Pancreas (tissue), 10 donors: ENCODE measurements at regions not wholly inside any gene's neighbourhood (a gene's known extent, or its start where the extent isn't known, plus 50 kb on each side); places are given as distances from the start of the nearest gene placed in this dataset.
A peak's percentile ranks its signal among the peaks of the same experiment; 100 is the strongest.

Experiments
- ATAC-seq, 4 donors: fragments of 200-7000 bp; cut with Tn5 transposase; one replicate each; pipeline versions ENCODE4 v1.8.0 to v1.9.1; 2020; ENCODE audit warnings: mild to moderate bottlenecking in 4 of 4, moderate library complexity in 4 of 4
- DNase-seq, 6 donors: peaks; one replicate each; pipeline ENCODE4 v3.0.0-alpha.2; 2020
- FAIRE-seq: peaks from 2 replicates; lab custom pipeline; 2012; peaks lifted over from hg19 to GRCh38; lab: Jason Lieb, UNC
- H3K27ac ChIP-seq, 4 donors: fragments of 200-600 bp; sonication (generic); 1 replicate in 3 of 4; 2 replicates in 1 of 4; pipeline versions ENCODE4 v1.5.0 to v1.8.0; 2020
- H3K27me3 ChIP-seq, 4 donors: fragments of 200-600 bp; one replicate each; pipeline ENCODE4 v1.8.0; 2021
- H3K36me3 ChIP-seq, 3 donors: fragments of 200-600 bp; sonication (generic) in 1 of 3; one replicate each; pipeline versions ENCODE4 v1.5.0 to v1.8.0; 2020 to 2021
- H3K4me1 ChIP-seq, 3 donors: fragments of 200-600 bp; one replicate each; pipeline ENCODE4 v1.8.0; 2021
- H3K4me3 ChIP-seq, 4 donors: fragments of 200-600 bp; sonication (generic) in 2 of 4; one replicate each; pipeline versions ENCODE4 v1.5.0 to v1.8.0; 2020 to 2021
- H3K9me3 ChIP-seq, 4 donors: fragments of 200-600 bp; one replicate each; pipeline ENCODE4 v1.8.0; 2021
- WGBS, 2 donors: extraction: QIAGEN DNeasy Blood & Tissue Kit; methylation state at CpG; one replicate each; pipeline ENCODE4 v1.1.7; 2013; 5-methylcytosine and 5-hydroxymethylcytosine counted together
- intact Hi-C, 3 donors: fragments of 100-400 bp; cut with DNase I; formaldehyde crosslinking; loops; one replicate each; pipeline versions ENCODE4 v1.11.1 to v1.14.2; 2022
- TF ChIP-seq, protein P1 (sequence below), 4 donors: fragments of 200-600 bp; sonication (generic) in 3 of 4; IDR thresholded peaks; one replicate each; pipeline versions ENCODE4 v1.5.0 to v1.8.0; 2021; ENCODE audit warnings: antibody characterized with exemption in 4 of 4
- donor health status: healthy with polysubstance abuse.
- donor health status: DM: no; HTN: no; CAD: no; lungs with moderate emphysema.
- donor health status: DM: no; HTN: no; CAD: no.
- donor health status: control.
- donor health status: control.
- donor health status: Bipolar disorder and iron deficiency.
- donor health status: DM: yes; HTN: yes; CAD: no.
- donor health status: DM: no; HTN: no; CAD: no.
- donor health status: DM: no; HTN: no; CAD: no.
- donor health status: DM: yes; HTN: yes; CAD: no.

DNA sequence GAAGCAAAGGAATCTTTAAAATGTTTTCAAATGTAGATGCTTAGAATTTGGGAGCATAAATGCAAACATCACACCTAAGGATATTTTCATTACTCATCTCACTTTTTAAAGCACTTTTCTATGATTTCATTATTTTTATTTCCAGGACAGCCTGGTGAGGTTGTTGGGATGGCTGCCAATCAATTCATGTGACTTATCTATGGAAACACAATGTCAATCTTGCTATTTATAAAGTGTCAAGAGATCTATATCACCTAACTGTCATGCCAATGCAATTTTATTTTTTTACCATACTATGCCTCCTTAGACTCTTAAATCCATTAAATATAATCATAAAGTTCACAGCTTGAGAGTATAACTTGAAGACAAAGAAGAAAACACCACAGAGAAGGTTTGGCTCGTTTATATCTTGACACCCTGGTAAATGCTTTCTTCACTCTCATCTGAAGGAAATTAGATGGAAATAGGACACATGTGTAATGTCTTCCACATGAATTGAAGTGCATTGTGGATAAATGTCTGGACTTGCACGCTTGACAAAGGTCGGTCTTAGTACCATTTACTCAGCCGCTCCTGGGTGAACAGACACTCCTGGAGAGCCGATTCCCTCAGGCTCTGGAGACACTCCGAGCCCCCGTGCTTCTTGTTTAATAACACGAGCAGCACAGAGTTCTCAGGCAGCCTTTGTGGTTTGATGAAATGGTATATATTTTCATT is 425.7 kb upstream of the FAT1 start:
- Histone ChIP-seq H3K4me3 (no peak overlapping the region), H3K36me3 (no peaks in the 10 kb centered on the region), H3K27me3 (no peaks in the 10 kb centered on the region), H3K4me1 (no peaks in the 10 kb centered on the region), H3K9me3 (no peaks in the 10 kb centered on the region), H3K27ac (no peak overlapping the region)
- DNase-seq (no peak), FAIRE-seq (no peak), ATAC-seq (no peak)
- TF ChIP-seq, protein P1, sequence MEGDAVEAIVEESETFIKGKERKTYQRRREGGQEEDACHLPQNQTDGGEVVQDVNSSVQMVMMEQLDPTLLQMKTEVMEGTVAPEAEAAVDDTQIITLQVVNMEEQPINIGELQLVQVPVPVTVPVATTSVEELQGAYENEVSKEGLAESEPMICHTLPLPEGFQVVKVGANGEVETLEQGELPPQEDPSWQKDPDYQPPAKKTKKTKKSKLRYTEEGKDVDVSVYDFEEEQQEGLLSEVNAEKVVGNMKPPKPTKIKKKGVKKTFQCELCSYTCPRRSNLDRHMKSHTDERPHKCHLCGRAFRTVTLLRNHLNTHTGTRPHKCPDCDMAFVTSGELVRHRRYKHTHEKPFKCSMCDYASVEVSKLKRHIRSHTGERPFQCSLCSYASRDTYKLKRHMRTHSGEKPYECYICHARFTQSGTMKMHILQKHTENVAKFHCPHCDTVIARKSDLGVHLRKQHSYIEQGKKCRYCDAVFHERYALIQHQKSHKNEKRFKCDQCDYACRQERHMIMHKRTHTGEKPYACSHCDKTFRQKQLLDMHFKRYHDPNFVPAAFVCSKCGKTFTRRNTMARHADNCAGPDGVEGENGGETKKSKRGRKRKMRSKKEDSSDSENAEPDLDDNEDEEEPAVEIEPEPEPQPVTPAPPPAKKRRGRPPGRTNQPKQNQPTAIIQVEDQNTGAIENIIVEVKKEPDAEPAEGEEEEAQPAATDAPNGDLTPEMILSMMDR (IDR thresholded peaks at IDR 0.05), result no peak
- intact Hi-C loops, result no loop called here
- 77% methylated on average over 8 of the region's 8 CpGs for WGBS, 2 donors

GRCh38 chr4:187157380-187157958 is 433.8 kb upstream of the FAT1 start:
- Histone ChIP-seq H3K27ac (no peak overlapping the region), H3K9me3 (peaks cover 0 to 2% (median 0%) of the 10 kb centered on the region in 4 donors), H3K27me3 (no peaks in the 10 kb centered on the region), H3K36me3 (no peaks in the 10 kb centered on the region), H3K4me1 (no peaks in the 10 kb centered on the region), H3K4me3 (no peak overlapping the region)
- DNase-seq (no peak), FAIRE-seq (no peak), ATAC-seq (no peak)
- intact Hi-C loops, result no loop called here
- WGBS, 2 donors, result 92 to 93% methylated on average over 21 of the region's 21 CpGs
- TF ChIP-seq, protein P1 (IDR thresholded peaks at IDR 0.05), result no peak

DNA sequence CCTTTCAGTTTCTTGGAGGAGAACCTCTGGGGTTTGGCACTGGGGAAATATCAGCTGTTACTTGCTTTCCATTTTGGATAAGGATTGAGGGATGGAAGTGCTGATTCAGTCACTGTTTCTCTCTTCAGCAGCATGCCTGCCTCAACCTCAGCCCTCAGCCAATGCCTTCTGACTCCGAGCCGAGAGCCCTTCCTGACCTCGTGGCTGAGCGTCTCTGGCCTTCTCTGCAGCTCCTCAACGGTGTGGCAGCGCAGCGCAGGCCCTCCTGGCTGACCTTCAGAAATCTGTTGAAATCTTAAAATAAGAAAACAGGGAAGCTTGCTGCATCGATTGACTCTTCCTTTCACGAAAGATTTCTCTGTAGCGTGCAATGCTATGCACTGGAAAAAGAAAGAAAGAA is 434.3 kb upstream of the FAT1 start:
- 86 to 89% methylated on average over 10 of the region's 10 CpGs for WGBS, 2 donors
- intact Hi-C loops, result no loop called here
- H3K4me1 ChIP-seq, result no peaks in the 10 kb centered on the region
- H3K4me3 ChIP-seq, result no peak overlapping the region
- H3K27ac ChIP-seq, result no peak overlapping the region
- TF ChIP-seq, protein P1 (IDR thresholded peaks at IDR 0.05), result no peak
- DNase-seq (peak in 1 of 6 donors; percentile 10), FAIRE-seq (no peak), ATAC-seq (no peak)
- H3K27me3 ChIP-seq, result no peaks in the 10 kb centered on the region
- peaks cover 0 to 2% (median 0%) of the 10 kb centered on the region in 4 donors for H3K9me3 ChIP-seq
- no peaks in the 10 kb centered on the region for H3K36me3 ChIP-seq

GRCh38 chr4:187160486-187160885 is 436.8 kb upstream of the FAT1 start:
- DNase-seq, result no peak
- intact Hi-C loops, result no loop called here
- WGBS, 2 donors, result 89 to 90% methylated on average over 3 of the region's 3 CpGs
- Histone ChIP-seq H3K27me3 (no peaks in the 10 kb centered on the region), H3K27ac (no peak overlapping the region), H3K4me3 (no peak overlapping the region), H3K9me3 (peaks cover 0 to 2% (median 0%) of the 10 kb centered on the region in 4 donors), H3K4me1 (no peaks in the 10 kb centered on the region), H3K36me3 (no peaks in the 10 kb centered on the region)
- no peak for FAIRE-seq
- no peak for ATAC-seq
- TF ChIP-seq, protein P1 (IDR thresholded peaks at IDR 0.05), result no peak
